T-cell (primary cell): ENCODE measurements at regions not wholly inside any gene's neighbourhood (a gene's known extent, or its start where the extent isn't known, plus 50 kb on each side); places are given as distances from the start of the nearest gene placed in this dataset.

Experiments used
- ATAC-seq, 4 experiments: fragments of 200-7000 bp in 3 of 4; fragments of 150-1000 bp in 1 of 4; cut with Tn5 transposase; replicated peaks in 1 of 4; 1 replicate in 3 of 4; 2 replicates in 1 of 4; pipeline ENCODE4 v1.10.0; 2021; ENCODE audit warnings: moderate library complexity in 3 of 4, mild to moderate bottlenecking in 2 of 4, moderate number of reproducible peaks in 1 of 4
- CTCF ChIA-PET, 2 donors: fragments of 300-600 bp; sonication (Branson Sonifier 250); formaldehyde crosslinking; loops; one replicate each; lab custom pipeline; 2022; ENCODE audit warnings: antibody characterized with exemption in 2 of 2; lab: Charles Lee
- POLR2A ChIA-PET, 2 donors: fragments of 300-600 bp; sonication (Branson Sonifier 250); formaldehyde crosslinking; loops; one replicate each; lab custom pipeline; 2022; ENCODE audit warnings: antibody characterized with exemption in 2 of 2; lab: Charles Lee
- DNase-seq, 35 experiments: peaks; one replicate each; pipeline versions ENCODE4 v3.0.0 to v3.0.0-alpha.2; 2013 to 2023
- H3K27ac ChIP-seq: one replicate; pipeline ENCODE4 v1.5.1; 2013; ENCODE audit warnings: low read length
- H3K27me3 ChIP-seq, 2 experiments: replicated peaks in 1 of 2; 1 replicate in 1 of 2; 2 replicates in 1 of 2; pipeline versions ENCODE4 v1.6.1 to v1.7.0; 2013; ENCODE audit warnings: low read length in 1 of 2, mixed read lengths in 1 of 2; ENCODE audit not compliant: control insufficient read depth in 2 of 2, insufficient read depth in 2 of 2; ENCODE audit errors: extremely low read depth in 1 of 2
- H3K36me3 ChIP-seq, 2 donors: 1 replicate in 1 of 2; 2 replicates in 1 of 2; pipeline versions ENCODE4 v1.6.1 to v1.7.0; 2013; ENCODE audit warnings: low read length in 1 of 2; ENCODE audit not compliant: control insufficient read depth in 2 of 2, insufficient read depth in 1 of 2; ENCODE audit errors: extremely low read depth in 1 of 2
- H3K4me1 ChIP-seq, 2 experiments: 1 replicate in 1 of 2; 2 replicates in 1 of 2; pipeline versions ENCODE4 v1.6.1 to v1.7.0; 2013; ENCODE audit warnings: low read length in 2 of 2, mixed read lengths in 1 of 2; ENCODE audit not compliant: insufficient read depth in 2 of 2, control insufficient read depth in 1 of 2; ENCODE audit errors: extremely low read depth in 1 of 2
- H3K4me3 ChIP-seq, 2 donors: 1 replicate in 1 of 2; 2 replicates in 1 of 2; pipeline versions ENCODE4 v1.5.1 to v1.7.0; 2013; ENCODE audit warnings: mild to moderate bottlenecking in 2 of 2, low read length in 1 of 2, moderate library complexity in 1 of 2; ENCODE audit not compliant: control insufficient read depth in 1 of 2; ENCODE audit errors: extremely low read depth in 1 of 2
- H3K9me3 ChIP-seq: 2 replicates; pipeline ENCODE4 v1.7.0; 2013
- H3K27ac Mint-ChIP-seq, 2 donors: one replicate each; pipeline ENCODE4 v1.8.0; 2020 to 2021; ENCODE audit warnings: mild to moderate bottlenecking in 2 of 2, mixed read lengths in 2 of 2
- H3K27me3 Mint-ChIP-seq, 2 donors: one replicate each; pipeline ENCODE4 v1.8.0; 2021 to 2022; ENCODE audit warnings: mixed read lengths in 2 of 2
- H3K36me3 Mint-ChIP-seq: one replicate; pipeline ENCODE4 v1.8.0; 2021; ENCODE audit warnings: mixed read lengths
- H3K4me1 Mint-ChIP-seq, 3 donors: one replicate each; pipeline ENCODE4 v1.8.0; 2020 to 2022; ENCODE audit warnings: mixed read lengths in 3 of 3, mild to moderate bottlenecking in 1 of 3
- H3K4me3 Mint-ChIP-seq, 3 donors: one replicate each; pipeline ENCODE4 v1.8.0; 2020 to 2022; ENCODE audit warnings: mild to moderate bottlenecking in 3 of 3, mixed read lengths in 3 of 3, moderate library complexity in 3 of 3
- H3K9me3 Mint-ChIP-seq, 3 donors: one replicate each; pipeline ENCODE4 v1.8.0; 2020 to 2022; ENCODE audit warnings: mixed read lengths in 3 of 3
- WGBS: methylation state at CpG from one replicate; pipeline ENCODE4 v1.1.5; 2013; ENCODE audit warnings: missing lambda C conversion rate; ENCODE audit not compliant: insufficient coverage; 5-methylcytosine and 5-hydroxymethylcytosine counted together

DNA sequence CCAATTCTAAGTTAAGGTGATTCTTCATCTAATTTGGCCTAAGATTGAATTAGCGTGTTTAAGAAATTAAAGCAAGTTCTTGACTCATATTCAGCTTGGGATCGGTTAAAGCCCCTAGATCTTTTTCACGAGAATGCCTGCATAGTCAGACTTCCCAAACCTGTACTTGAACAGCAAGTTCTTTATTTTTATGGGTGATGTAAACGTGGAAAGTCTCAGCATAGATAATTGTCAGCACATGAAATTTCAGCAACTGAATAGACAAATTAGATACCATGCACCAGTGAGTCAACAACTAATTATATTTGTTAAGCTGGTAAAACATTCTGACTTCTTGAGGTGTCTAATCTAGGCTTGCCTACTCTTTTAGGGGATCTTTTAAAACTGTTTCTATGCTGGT is 183.1 kb upstream of the TNFAIP3 start:
- Mint-ChIP-seq H3K36me3 (no peaks in the 10 kb centered on the region), H3K4me1 (peaks cover 0 to 4% (median 4%) of the 10 kb centered on the region in 3 donors), H3K9me3 (no peaks in the 10 kb centered on the region), H3K4me3 (no peak overlapping the region), H3K27me3 (peaks cover 5 to 7% of the 10 kb centered on the region in 2 donors), H3K27ac (no peak overlapping the region)
- ChIA-PET CTCF (no interaction called here), POLR2A (no interaction called here)
- ATAC-seq (no peak), DNase-seq (no peak)
- no peaks in the 10 kb centered on the region for H3K36me3 ChIP-seq
- no peaks in the 10 kb centered on the region for H3K9me3 ChIP-seq
- no CpG with 5 or more reads among the region's 4 CpGs for WGBS
- no peak overlapping the region for H3K27ac ChIP-seq
- H3K4me1 ChIP-seq = no peaks in the 10 kb centered on the region
- no peaks in the 10 kb centered on the region for H3K27me3 ChIP-seq
- H3K4me3 ChIP-seq = no peak overlapping the region

DNA sequence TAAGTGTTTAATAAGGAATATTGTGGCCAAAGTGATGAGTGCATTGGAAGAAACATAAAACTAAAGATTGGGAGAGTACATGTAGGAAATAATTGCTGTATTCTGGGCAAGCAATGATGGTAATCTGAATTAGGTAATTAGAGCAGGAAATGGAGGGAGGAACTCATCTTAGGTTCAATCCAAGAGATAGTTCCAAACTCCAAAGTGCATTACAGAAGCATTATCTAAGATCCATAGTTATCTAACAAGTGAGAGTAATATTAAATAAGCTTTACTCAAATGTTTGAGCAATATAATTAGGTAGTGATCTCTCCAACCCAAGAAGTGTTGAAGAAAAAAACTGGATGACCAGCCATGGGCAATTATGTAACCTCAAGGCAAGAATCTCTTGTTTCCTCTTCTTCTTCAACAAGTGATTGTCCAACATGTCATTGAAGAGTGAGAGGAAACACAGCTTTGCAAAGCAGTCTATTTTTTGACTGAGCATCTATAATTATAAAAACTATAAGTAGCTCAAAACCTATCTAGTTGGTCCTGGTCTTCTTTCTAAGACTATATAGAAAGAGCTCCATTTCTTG is 181.2 kb upstream of the TNFAIP3 start:
- Mint-ChIP-seq H3K4me3 (no peak overlapping the region), H3K36me3 (no peaks in the 10 kb centered on the region), H3K9me3 (no peaks in the 10 kb centered on the region), H3K27ac (no peak overlapping the region), H3K4me1 (peaks cover 0 to 2% (median 2%) of the 10 kb centered on the region in 3 donors), H3K27me3 (peaks cover 0 to 1% of the 10 kb centered on the region in 2 donors)
- CTCF ChIA-PET = interaction anchor here in 1 of 2 donors (0.5 to 1.1 kb wide), 4 partner anchors 13 to 586 kb away, joined by 3 to 6 read pairs (median 4); no protein-coding TSS in a partner anchor
- no peak overlapping the region for H3K27ac ChIP-seq
- H3K36me3 ChIP-seq = no peaks in the 10 kb centered on the region
- no peak overlapping the region for H3K4me3 ChIP-seq
- POLR2A ChIA-PET = interaction anchor here in 1 of 2 donors (0.6 kb wide), 1 partner anchor 664 kb away, joined by 6 read pairs; no protein-coding TSS in a partner anchor
- DNase-seq (no peak), ATAC-seq (no peak)
- no peaks in the 10 kb centered on the region for H3K9me3 ChIP-seq
- no peaks in the 10 kb centered on the region for H3K4me1 ChIP-seq
- H3K27me3 ChIP-seq = no peaks in the 10 kb centered on the region

DNA sequence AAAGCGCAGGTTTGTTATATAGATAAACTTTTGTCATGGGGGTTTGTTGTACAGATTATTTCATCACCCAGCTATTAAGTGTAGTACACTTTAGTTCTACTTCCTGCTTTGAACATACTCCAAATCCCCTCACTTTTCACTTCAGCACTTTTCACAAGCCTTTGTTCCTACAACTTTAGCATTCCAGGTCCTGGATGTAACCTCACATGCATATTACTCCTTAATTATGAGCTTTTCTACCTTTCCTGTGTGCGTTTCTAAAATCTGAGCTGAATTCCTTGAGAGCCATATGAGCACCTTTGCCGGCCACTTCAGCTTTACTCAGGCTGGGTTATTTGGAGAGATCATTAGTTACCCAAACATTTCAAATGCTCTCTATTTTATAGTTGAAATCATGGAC is 179.2 kb upstream of the TNFAIP3 start:
- H3K4me3 ChIP-seq = no peak overlapping the region
- ChIA-PET POLR2A (interaction anchor here in 1 of 2 donors (0.5 kb wide), 1 partner anchor 243 kb away, joined by 6 read pairs; no protein-coding TSS in a partner anchor), CTCF (interaction anchor here (0.5 to 1.0 kb wide), 3 partner anchors 9 to 599 kb away, joined by 3 read pairs; no protein-coding TSS in a partner anchor)
- ATAC-seq (no peak), DNase-seq (no peak)
- no peaks in the 10 kb centered on the region for H3K4me1 ChIP-seq
- no peaks in the 10 kb centered on the region for H3K36me3 ChIP-seq
- H3K9me3 ChIP-seq = no peaks in the 10 kb centered on the region
- H3K27ac ChIP-seq = no peak overlapping the region
- H3K4me3 Mint-ChIP-seq = no peak overlapping the region
- H3K9me3 Mint-ChIP-seq = no peaks in the 10 kb centered on the region
- H3K36me3 Mint-ChIP-seq = no peaks in the 10 kb centered on the region
- no peaks in the 10 kb centered on the region for H3K27me3 ChIP-seq
- H3K27ac Mint-ChIP-seq = no peak overlapping the region
- WGBS = no CpG with 5 or more reads among the region's 3 CpGs
- no peaks in the 10 kb centered on the region for H3K4me1 Mint-ChIP-seq
- no peaks in the 10 kb centered on the region for H3K27me3 Mint-ChIP-seq

DNA sequence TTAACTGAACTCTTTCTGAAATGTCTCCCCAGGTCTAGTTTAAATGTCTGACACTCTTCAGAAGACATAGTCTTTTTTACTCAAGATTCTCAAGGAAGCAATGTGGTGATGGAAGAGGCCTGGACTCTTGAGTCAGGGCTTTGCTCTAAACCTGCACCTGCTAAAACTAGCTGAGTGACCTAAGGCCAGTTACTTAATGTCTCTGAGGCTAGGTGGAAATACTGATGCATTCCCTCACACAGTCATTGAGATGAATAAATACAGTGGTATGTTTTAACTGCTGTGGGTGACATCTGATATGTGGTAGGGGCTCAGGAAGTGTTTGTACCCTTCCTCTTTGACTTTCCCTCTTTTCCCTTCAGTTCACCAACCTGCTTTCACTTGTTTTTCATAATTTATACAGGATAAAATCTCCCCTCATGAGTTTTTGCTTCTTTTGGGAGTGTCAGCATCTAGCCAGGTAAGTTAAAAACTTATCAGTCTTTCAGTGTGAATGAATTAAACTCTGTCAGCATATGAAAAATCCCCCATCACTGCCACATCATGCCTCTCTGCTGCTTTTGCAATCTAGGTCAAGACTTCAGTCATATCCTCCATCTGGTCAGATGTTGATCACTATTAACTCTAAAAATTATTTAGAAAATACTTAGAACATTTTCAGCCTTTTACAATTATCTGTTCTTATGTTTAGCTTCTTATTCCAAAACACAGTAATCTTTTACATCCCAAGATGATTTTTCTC is 178.7 kb upstream of the TNFAIP3 start:
- CTCF ChIA-PET = interaction anchor here (0.5 to 1.0 kb wide), 3 partner anchors 8 to 599 kb away, joined by 3 read pairs; no protein-coding TSS in a partner anchor
- H3K4me1 Mint-ChIP-seq = no peaks in the 10 kb centered on the region

DNA sequence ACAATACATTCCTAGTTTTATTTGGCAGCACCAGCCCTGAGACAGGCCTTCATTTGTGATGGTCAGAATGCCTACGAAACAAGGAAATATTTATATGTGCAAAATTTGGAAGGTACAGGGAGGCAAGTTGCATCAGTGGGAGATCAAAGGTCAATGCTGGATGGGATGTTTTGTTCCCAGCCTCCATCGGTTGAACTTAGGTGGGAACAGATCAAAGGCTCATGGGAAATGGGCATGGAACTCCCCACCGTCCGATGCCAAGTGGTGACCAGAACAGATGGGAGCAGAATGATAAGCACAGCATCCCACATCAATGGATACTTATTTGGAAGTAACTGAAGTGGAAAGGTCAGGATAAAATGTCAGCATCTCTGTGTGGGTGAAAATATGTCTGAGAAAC is 177.7 kb upstream of the TNFAIP3 start:
- ATAC-seq = no peak
- Histone ChIP-seq H3K36me3 (no peaks in the 10 kb centered on the region), H3K9me3 (no peaks in the 10 kb centered on the region), H3K27ac (no peak overlapping the region), H3K4me3 (no peak overlapping the region), H3K4me1 (no peaks in the 10 kb centered on the region), H3K27me3 (no peaks in the 10 kb centered on the region)
- Mint-ChIP-seq H3K4me1 (no peaks in the 10 kb centered on the region), H3K27me3 (no peaks in the 10 kb centered on the region), H3K9me3 (no peaks in the 10 kb centered on the region), H3K27ac (no peak overlapping the region), H3K4me3 (no peak overlapping the region), H3K36me3 (no peaks in the 10 kb centered on the region)
- DNase-seq = no peak
- CTCF ChIA-PET = no interaction called here
- POLR2A ChIA-PET = no interaction called here
- 95% methylated on average over 4 of the region's 4 CpGs for WGBS

More for the DNA sequence above, 178.7 kb upstream of the TNFAIP3 start:
- DNase-seq (no peak), ATAC-seq (no peak)
- no peaks in the 10 kb centered on the region for H3K9me3 Mint-ChIP-seq
- no peaks in the 10 kb centered on the region for H3K36me3 Mint-ChIP-seq
- Histone ChIP-seq H3K27me3 (no peaks in the 10 kb centered on the region), H3K36me3 (no peaks in the 10 kb centered on the region), H3K9me3 (no peaks in the 10 kb centered on the region), H3K27ac (no peak overlapping the region), H3K4me1 (no peaks in the 10 kb centered on the region), H3K4me3 (no peak overlapping the region)
- POLR2A ChIA-PET = no interaction called here
- no peak overlapping the region for H3K27ac Mint-ChIP-seq
- H3K4me3 Mint-ChIP-seq = no peak overlapping the region
- no peaks in the 10 kb centered on the region for H3K27me3 Mint-ChIP-seq

DNA sequence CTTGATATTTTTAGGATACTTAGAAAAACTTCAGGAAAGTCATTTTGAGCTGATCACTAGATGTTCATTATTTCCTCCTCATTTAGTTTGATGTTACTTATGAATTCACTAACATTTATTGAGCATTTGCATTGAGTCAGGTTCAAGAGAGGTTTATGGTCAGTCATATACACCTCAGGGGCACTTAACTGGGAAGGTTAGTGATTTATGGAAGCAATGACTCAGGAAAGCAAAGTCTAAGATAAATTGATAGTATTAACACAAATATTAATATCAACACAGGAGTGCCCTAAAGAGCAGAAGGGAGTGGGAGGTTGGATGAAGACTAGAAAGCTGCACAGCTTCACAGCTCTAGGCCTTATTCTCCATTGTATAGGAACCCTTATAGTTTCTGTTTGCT is 177.0 kb upstream of the TNFAIP3 start:
- POLR2A ChIA-PET = no interaction called here
- CTCF ChIA-PET = interaction anchor here in 1 of 2 donors (0.5 kb wide), 1 partner anchor 417 kb away, joined by 5 read pairs; the partner anchor contains the start of gene PERP
- H3K27ac Mint-ChIP-seq = no peak overlapping the region
- no peak overlapping the region for H3K27ac ChIP-seq
- no peaks in the 10 kb centered on the region for H3K36me3 Mint-ChIP-seq
- peaks cover 0 to 3% of the 10 kb centered on the region in 2 experiments for H3K27me3 ChIP-seq
- H3K36me3 ChIP-seq = no peaks in the 10 kb centered on the region
- H3K4me1 ChIP-seq = no peaks in the 10 kb centered on the region
- H3K4me3 Mint-ChIP-seq = no peak overlapping the region
- no peak overlapping the region for H3K4me3 ChIP-seq
- DNase-seq = no peak
- no peaks in the 10 kb centered on the region for H3K27me3 Mint-ChIP-seq
- ATAC-seq = no peak
- no peaks in the 10 kb centered on the region for H3K9me3 Mint-ChIP-seq
- no peaks in the 10 kb centered on the region for H3K9me3 ChIP-seq
- H3K4me1 Mint-ChIP-seq = no peaks in the 10 kb centered on the region
